ENCODE measurements at regions not wholly inside any gene's neighbourhood (a gene's known extent, or its start where the extent isn't known, plus 50 kb on each side); places are given as distances from the start of the nearest gene placed in this dataset.

- TF ChIP-seq POLR2A (IDR thresholded peaks at IDR 0.05; ENCODE audit: borderline replicate concordance, extremely low read depth, insufficient read depth, insufficient read length) (no peak), JUND (IDR thresholded peaks at IDR 0.05) (no peak), ELF1 (IDR thresholded peaks at IDR 0.05; ENCODE audit: borderline replicate concordance, low read depth) (no peak), ZFX (IDR thresholded peaks at IDR 0.05) (no peak), TCF7L2 (IDR thresholded peaks at IDR 0.05; ENCODE audit: borderline replicate concordance, extremely low read depth, insufficient read depth, insufficient read length) (no peak), SP1 (IDR thresholded peaks at IDR 0.05; ENCODE audit: low read depth) (no peak), EGR1 (IDR thresholded peaks at IDR 0.05; ENCODE audit: low read depth) (no peak), EZH2 (IDR thresholded peaks at IDR 0.05) (no peak), ZNF274 (IDR thresholded peaks at IDR 0.05; ENCODE audit: low read depth, low read length) (no peak)
- TF ChIP-seq, protein P1, sequence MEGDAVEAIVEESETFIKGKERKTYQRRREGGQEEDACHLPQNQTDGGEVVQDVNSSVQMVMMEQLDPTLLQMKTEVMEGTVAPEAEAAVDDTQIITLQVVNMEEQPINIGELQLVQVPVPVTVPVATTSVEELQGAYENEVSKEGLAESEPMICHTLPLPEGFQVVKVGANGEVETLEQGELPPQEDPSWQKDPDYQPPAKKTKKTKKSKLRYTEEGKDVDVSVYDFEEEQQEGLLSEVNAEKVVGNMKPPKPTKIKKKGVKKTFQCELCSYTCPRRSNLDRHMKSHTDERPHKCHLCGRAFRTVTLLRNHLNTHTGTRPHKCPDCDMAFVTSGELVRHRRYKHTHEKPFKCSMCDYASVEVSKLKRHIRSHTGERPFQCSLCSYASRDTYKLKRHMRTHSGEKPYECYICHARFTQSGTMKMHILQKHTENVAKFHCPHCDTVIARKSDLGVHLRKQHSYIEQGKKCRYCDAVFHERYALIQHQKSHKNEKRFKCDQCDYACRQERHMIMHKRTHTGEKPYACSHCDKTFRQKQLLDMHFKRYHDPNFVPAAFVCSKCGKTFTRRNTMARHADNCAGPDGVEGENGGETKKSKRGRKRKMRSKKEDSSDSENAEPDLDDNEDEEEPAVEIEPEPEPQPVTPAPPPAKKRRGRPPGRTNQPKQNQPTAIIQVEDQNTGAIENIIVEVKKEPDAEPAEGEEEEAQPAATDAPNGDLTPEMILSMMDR (IDR thresholded peaks at IDR 0.05 in 2 of 3, conservative IDR thresholded peaks at IDR 0.05 in 1 of 3; ENCODE audit: borderline replicate concordance in 1 of 3, insufficient read depth in 1 of 3, low read depth in 2 of 3, low read length in 2 of 3), result no peak
- TF ChIP-seq, protein P2, sequence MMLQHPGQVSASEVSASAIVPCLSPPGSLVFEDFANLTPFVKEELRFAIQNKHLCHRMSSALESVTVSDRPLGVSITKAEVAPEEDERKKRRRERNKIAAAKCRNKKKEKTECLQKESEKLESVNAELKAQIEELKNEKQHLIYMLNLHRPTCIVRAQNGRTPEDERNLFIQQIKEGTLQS (IDR thresholded peaks at IDR 0.05), result no peak
These were observed 165.9 kb downstream of the KLF5 start for GRCh38 chr13:73224703-73225102.

Measured in HCT116 (cell line).